HG03575 (cell line): ENCODE measurements at regions not wholly inside any gene's neighbourhood (a gene's known extent, or its start where the extent isn't known, plus 50 kb on each side); places are given as distances from the start of the nearest gene placed in this dataset.
"Not testable (repeated sequence)": the region's sequence is repeated elsewhere in the genome, so short reads cannot be mapped to it uniquely, and the experiment has no call there.

Experiments used
- ATAC-seq: cut with Tn5 transposase; IDR thresholded peaks from one replicate; pipeline ENCODE4 v1.9.1; 2021; ENCODE audit not compliant: unreplicated experiment, insufficient number of reproducible peaks, low FRiP score; ENCODE audit errors: extremely low read depth

GRCh38 chr5:166595274-166595951 is 1696.0 kb upstream of the WWC1 start:
- ATAC-seq, result no peak

GRCh38 chr5:166596043-166596442 is 1695.4 kb upstream of the WWC1 start:
- no peak for ATAC-seq

DNA sequence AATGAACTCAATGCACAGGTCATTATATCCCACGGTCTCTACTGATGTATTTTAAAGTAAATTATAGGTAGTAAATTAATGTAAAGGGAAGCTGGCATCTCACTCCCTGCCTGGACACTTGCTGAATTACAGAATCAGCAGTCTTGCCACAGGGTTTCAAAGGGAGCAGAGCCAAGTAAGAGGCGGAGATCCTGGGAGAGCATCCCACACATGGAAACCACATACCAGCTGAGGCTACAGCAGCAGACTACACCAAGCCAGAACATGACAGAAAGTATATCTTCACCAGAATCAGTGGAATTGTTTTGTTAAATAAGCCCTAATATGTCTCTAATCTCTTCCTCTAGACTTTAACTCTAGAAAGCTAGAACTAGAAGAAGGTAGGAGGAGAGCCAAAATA is 1689.2 kb upstream of the WWC1 start:
- ATAC-seq, result no peak

DNA sequence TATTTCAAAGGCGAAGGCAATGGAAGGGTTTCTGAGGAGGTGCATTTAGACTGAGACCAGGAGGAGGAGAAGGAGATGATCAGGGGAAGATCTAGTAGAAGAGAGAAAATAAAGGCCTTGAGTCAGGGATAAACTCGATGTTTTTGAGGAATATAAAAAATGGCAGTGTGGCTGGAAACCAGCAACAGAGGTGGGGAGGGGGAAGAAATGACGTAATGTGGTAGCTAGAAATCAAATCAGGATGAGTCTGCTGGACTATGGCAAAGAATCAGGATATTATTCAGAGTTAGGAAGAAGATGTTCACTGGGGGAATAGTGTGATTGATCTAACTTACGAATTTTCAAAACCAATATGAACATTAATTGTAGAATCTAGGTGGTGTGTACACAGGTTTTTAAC is 1673.9 kb upstream of the WWC1 start:
- ATAC-seq, result no peak

GRCh38 chr5:166618526-166618925 is 1672.9 kb upstream of the WWC1 start:
- no peak for ATAC-seq

- ATAC-seq, result no peak
Measured at GRCh38 chr5:166624573-166624972, 1666.9 kb upstream of the WWC1 start.

DNA sequence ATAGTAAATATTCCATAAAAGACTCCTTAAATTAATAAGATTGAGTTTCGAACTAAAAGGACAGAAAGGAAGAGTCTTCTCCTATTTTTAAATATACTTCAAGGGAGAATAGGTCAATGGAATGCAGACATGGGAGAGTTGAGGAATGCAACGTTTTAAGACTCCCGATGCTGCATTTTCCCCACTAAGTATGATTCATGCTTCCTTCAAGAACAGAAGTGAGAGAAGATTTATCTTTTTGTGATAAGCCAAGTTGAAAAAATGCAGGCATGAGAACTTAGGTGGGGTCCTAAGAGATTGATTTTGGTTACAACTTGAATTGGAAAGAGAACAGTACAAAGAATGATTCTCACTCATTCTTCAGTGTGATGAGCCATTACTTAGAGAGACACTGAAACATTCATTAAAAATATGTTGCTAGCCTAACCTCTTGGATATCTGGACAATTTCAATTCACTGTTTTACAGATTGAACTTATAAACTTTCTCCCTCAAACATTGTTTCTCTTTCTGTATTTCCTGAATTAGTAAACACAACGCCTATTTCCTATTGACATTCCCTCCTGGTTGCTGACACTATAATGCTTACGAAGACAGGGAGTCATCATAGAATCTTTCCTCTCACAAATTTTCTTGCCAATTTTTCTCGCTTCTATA is 1666.1 kb upstream of the WWC1 start:
- ATAC-seq, result no peak

GRCh38 chr5:166637295-166637694 is 1654.2 kb upstream of the WWC1 start:
- ATAC-seq, result no peak

DNA sequence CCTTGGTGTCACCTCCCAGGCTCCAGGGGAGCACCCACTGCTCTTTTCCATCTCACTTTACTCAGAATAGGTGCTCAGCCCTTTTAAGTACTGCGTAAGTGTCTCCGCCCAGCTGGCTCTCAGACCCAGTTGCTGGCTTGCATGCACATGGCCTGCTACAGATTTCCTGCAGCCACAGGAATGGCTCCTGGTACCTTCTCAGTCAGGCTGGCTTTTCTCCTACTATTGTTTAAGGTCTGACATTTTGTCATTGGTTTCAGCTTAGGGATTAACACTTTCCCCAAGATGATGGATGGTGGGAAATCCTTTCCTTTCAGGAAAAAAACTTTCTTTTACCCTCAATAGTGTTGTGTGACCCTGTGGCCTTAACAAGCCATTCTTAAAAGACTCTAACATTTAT is 1652.3 kb upstream of the WWC1 start:
- no peak for ATAC-seq

DNA sequence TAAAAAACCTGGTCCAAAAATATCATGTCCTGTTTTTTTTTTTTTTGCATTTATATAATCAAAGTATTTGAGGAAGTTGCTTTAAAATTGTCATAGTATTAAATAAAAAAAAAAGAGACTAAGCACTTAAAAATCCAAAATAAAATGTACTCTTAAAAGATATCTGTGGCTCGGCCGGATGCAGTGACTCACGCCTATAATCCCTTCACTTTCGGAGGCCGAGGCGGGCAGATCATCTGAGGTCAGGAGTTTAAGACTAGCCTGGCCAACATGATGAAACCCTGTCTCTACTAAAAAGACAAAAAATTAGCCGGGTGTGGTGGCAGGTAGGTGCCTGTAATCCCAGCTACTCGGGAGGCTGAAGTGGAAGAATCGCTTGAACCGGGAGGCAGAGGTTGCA is 1651.3 kb upstream of the WWC1 start:
- ATAC-seq, result not testable (repeated sequence)

DNA sequence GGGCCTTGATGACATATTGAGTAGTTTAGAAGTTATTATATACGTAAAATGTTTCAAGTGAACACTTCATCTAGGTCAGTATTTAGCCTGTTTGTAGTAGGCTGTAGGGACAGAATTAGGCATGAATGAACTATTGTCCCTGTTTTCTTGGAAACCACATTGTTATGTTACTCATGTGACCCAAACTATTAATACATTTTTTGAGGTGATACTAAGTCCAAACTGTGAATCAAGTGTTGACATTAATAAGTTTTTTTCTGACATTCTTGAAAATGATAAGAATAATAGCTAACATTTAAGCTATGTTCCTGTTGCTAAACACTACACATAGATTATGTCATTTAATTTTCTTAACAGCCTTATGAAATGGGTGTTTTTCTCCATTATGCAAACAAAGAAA is 1642.7 kb upstream of the WWC1 start:
- no peak for ATAC-seq

- ATAC-seq, result no peak
Measured at GRCh38 chr5:166649676-166650075, 1641.8 kb upstream of the WWC1 start.

DNA sequence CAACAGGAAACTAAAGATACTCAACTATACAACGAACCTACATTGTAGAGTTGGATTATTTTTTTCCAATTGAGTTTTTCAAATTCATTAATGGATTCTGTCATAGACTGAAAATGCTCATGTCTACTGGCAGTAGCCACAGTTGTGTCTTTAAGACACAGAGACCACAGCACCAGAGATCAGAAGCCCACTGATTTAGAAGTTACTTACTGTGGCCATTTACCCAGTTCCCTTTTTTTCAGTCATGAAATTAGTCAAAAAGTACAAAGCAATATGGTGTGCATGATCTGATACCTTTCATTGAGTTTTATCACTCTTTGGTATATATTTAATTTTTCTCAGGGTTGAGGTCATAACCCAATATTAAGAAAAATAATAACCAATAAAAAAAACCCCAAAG is 1640.2 kb upstream of the WWC1 start:
- ATAC-seq, result no peak

GRCh38 chr5:166671811-166672210 is 1619.6 kb upstream of the WWC1 start:
- no peak for ATAC-seq

- no peak for ATAC-seq
Measured at GRCh38 chr5:166672431-166672830, 1619.0 kb upstream of the WWC1 start.

DNA sequence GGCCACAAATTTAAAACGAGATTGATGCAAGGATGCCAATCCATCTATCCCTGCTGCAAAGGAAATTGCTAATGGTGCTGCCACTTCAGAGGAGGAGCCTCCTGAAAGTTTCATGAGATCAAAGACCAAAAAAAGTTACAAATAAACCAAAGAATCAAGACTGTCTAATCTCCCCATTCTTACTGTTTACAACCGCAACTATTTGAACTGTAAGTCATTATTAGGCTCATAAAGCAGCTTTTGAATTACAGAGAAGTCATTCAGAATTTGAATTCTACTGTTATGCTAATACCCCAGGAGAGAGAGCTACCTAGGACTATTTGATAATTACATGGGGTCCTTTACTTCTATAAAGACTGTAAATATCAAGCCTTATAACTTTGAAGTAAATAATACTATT is 1613.6 kb upstream of the WWC1 start:
- ATAC-seq, result no peak

DNA sequence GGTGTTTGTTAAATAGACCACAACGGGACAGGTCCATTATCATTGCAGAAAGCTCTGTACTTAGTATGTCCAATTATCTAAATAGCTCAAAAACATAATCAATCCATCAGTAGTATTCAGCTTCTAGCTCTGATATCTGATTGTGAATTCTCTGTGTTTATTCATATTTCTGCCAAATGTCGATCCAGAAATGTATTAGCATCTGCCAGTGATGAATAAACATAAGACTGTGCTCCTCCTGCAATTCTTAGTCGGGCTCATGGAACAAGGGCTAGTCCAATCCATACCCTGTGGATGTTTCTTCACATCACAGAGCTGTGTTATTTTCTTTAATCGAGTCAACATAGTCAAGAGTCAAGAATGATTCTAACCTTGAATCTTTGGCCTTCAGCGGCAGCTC is 1612.1 kb upstream of the WWC1 start:
- ATAC-seq, result no peak

- no peak for ATAC-seq
Measured at GRCh38 chr5:166695326-166695725, 1596.1 kb upstream of the WWC1 start.

DNA sequence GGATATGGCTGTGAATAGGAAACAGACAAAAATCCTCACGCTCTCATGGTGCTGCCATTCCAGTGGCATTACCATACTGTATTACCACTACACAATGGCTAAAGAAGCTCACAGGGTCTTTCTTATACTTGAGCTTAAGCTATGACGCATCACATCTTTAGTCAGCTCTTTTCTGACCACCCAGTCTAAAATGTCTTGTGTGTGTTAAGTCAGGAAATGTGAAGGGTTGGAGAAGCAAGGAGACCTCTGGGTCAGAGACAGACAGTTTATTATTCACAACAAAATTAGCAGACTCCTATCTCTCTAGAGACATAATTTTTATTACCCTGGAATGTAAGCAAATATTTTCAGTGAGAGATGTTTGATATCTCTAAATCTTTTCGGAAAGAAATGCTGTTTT is 1583.2 kb upstream of the WWC1 start:
- no peak for ATAC-seq

DNA sequence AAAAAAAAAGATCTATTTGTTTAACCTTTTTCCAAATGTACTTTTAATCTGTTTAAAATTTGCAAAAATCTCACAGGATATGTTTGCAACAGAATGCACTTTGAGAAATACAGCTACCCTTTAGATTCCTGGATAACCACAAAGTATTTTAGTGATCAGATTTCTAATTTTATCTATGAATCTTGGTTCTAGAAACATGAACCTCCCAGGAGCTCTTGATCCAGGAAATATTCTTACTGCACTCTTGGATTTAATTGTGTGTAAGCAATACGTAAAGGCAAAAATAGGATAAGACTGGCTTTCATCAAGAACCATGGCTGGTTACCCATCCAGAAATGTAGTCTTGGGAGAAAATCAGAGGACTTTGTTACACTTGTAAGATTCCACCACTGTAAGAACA is 1581.8 kb upstream of the WWC1 start:
- ATAC-seq, result no peak

DNA sequence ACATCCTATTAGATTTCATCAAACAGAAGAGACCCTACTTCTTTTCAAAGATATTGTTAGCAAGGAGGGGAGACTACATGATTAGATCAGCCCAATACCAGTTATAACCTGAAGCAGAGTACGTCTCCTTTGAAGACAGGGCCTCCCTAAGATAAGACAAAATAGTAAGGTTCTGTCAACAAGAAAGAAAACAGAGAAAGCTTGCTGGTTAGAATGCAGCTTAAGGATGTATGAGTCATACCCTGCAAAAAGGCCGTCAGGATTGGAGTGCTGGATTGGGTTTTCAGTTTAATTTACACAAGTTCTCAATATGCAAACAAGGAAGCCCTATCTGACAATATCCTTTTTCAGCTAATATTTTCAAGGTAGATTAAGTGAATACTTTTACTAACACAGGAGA is 1581.2 kb upstream of the WWC1 start:
- ATAC-seq, result no peak
